GM21360 (cell line): ENCODE measurements at regions not wholly inside any gene's neighbourhood (a gene's known extent, or its start where the extent isn't known, plus 50 kb on each side); places are given as distances from the start of the nearest gene placed in this dataset.

Experiments
- ATAC-seq: cut with Tn5 transposase; IDR thresholded peaks from one replicate; pipeline ENCODE4 v1.9.1; 2021; ENCODE audit warnings: mild to moderate bottlenecking, moderate library complexity; ENCODE audit not compliant: unreplicated experiment

DNA sequence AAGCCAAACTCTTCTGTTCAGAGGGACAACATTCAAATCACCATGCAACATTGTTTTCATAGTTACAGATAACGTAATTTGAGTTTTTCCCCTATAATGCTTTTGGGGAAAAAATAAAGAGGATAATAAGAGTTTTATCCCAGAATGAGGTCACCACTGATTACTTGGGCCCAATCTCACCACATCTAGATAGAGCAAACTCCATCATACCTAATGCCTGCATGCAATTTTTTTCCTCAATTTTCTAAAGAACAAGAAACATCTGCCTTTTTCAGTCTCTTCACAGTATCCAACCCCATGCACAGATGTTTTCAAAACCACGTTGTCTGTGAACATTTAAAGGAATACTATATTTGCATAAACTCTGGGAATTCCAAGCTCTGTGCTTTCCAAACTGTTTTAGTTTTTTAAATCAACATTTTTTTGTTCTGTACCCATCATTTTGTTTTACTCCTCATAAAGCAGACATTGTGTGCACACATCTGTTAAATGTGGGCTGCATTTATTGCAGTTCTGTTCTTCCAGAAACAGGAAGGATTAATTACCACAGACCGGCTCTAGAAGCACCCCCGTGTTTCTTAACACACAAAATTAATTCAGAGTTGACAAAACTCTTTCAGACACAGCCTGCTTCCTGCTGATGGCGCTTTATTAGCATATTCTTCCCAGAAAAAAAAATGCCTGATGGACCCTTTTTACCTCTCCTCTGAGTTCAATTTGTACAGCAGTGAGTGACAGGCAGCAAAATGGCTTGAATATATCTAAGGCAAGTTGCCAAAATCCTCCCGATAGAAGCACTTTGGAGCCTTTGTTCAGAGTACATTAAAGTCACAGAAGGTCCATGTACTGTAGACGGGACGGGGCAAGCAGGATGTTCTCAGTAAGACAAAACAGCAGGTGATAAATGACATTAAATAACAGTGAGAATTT, 1171.9 kb downstream of the EFNB2 start:
- no peak for ATAC-seq

DNA sequence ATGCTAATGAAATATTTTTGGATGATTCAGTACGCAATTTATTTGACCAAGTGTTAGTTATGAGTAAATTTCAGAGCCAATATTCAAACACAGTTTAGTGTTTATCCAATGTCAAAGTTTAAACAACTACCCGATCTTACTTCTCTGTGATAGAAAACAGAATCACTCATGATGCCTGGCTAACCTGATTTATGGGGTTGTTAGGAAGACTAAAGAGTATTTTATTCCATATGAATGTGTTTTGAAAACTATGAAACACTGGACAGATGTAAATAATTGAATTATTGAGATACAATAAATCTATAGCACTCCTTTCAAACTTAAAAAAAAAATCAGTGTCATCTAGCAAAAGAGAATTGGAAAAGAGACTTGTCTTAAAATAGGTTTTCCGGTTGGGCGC, 1181.8 kb downstream of the EFNB2 start:
- ATAC-seq = no peak

DNA sequence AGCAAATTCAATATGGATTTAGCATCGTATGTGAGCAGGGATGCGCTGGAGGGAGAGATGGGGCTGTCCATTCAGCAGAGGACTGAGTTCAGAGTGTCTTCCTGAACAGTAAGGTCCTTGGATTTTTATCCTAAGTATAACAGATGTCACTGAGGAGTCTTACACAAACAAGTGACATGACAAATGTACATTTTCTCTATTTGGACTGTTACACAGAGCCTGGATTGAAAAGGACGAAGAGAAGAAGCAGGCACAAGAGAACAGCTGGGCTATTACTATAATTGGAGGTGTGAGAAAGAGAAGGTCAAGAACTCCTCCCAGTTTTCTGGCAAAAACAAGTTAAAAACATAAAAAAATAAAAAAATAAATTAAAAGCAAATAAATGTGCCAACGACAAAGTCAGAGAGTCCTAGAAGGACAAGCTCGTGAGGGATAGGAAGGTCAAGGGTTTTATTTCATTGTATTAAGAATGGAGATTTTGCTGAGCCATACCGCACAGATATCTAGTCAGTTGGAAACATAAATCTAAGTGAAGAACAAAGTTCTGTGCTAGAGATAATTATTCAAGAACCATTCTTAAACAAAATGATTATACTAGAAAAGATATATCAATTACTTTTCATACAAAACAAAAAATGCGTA, 1186.3 kb downstream of the EFNB2 start:
- ATAC-seq = no peak

DNA sequence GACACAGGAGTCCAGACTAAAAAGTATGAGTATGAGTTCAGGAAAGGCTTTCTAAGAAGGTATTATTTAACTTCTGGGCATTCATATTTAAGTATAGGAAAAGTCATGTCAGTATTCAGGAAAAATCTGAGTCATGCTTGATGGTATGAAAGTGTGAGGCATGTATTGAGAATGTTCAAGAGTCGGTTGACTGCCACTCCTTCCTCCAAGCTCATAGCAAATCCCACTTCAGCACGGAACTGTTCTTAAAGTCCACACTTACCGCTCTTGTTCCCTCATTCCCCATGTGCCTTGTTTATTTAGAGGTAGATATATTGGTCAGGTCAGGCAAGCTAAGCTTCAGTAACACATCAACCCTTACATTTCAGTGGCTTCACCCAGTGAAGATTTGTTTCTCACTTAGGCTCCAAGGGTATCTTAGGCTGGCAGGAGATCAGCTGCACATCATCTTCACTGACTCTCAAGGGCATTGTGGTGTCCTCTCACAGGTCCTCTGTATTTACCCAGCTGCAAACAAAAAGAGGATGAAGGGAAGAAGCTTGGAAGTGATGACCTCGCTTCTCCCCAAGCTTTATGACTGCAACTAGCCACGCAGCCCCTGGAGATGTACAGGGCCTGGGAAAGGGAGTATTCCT, 1189.2 kb downstream of the EFNB2 start:
- no peak for ATAC-seq

DNA sequence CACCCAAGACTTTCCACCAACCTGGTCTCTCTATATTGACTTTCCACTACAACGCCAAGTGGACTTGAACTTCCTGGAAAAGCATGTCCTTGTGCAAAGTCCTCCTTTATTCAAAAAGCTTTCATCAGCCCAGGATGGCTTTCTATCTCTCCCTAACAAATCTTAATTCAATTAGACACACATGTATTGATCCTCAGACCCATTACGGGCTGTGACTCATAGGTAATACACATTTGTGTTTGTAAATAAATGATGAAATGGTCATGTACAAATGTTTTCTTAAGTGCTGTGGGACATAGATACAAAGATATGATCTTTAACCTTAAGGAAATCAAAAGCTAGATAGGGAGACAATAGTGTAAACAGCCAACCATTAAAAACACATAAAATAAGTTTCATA, 1189.7 kb downstream of the EFNB2 start:
- no peak for ATAC-seq

DNA sequence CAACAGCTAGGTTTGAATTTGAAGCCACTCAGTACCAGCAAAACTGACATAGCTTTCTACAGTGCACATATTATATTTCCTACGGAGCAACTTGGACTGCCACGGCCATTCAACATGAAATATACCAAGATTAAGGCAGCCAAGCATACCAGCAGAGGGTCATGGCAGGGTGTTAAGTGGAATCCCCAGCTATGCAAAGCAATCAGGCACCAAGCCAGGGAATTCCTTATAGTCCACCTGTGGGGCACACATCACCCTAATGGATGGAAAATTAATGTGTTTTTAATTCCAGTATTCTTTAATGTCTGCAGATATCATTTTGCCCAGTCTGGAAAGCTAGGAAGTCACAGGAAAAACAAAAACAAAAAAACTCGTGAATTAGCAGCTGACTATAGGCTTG, 1190.3 kb downstream of the EFNB2 start:
- no peak for ATAC-seq

DNA sequence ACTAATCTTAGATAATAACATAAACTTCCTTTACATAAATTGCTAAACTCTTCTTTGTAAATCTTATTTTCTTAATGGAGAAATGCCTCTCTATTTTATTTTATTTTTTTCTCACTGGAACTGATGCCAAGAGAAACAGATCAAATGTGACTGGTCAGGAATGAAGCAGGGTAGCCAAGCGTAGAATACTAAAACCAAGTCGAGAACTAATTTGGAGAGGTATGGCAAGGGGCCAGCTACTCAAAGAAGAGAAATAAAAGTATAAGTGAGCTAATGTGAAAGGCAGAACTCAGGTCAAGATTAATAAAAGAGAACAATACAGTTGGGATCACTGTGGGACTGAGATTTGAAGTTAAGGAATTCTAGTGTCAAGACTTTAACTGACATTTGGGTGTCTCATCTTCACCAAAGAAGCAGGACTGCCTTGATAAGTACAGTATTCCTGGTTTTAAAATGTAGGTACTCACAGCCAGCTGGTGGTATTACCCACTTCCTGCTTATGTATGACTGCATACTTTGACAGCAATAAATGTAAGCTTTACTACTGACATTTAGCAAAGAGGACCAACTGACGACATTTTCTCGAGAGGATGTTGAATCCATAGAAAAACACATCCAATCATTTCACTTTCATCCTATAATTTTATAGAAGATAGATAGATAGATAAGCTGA, 1192.2 kb downstream of the EFNB2 start:
- no peak for ATAC-seq

DNA sequence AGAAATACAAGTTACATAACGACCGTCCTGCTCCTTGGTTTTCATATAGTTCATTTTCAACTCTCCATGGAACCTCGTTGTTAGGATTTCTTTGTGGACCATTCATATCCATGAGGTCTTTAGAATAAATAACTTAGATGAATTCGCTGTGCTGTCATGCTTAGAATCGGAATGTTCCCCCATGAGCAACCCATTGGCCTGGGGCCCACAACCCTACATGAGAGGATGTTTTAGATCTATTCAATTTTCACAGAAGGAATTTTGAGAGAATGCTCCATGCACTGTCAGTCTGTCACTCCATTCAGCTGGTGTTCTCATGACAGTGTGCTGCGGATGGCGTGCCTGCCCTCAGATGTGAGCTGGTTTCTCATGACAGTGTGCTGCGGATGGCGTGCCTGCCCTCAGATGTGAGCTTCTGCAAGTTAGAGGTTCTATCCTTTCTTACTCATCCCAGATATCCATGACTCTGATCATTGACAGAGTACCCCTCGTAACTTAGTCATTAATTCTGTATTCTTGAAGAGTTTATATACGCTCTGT, 1193.1 kb downstream of the EFNB2 start:
- ATAC-seq = no peak

DNA sequence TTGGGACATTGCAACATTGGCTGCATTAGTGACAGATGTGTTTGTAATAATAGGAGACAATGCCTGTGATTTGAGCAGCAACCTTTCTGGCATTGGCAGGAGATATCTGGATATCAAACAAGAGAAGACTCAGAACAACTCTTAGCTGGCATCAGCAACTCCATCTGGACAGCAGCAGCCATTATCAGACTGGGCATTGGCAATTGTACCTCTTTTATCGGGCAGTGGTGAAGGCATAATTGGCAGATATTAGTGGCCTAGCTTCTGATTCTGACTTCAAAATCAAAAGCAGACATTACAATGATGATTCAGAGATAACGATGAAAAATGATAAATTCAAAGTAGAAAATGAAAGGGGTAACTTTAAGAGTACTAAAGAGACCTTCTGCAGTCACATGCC, 1193.7 kb downstream of the EFNB2 start:
- no peak for ATAC-seq

DNA sequence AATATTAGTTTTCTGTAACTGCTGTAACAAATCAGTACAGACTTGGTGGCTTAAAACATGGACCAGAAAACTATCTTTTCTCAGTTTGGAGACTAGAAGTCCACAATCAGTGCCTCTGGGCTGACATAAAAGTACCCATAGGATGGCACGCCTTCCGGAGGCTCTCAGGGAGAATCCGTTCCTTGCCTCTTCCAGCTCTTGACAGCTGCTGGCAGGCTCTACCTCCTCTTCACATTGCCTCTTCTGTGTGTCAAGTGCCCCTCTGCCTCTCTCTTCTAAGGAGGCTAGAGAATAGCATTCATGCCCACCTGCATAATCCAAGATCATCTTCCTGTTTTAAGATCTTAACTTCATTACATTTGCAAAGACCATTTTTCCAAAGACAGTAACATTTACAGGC, 1194.2 kb downstream of the EFNB2 start:
- ATAC-seq = no peak

DNA sequence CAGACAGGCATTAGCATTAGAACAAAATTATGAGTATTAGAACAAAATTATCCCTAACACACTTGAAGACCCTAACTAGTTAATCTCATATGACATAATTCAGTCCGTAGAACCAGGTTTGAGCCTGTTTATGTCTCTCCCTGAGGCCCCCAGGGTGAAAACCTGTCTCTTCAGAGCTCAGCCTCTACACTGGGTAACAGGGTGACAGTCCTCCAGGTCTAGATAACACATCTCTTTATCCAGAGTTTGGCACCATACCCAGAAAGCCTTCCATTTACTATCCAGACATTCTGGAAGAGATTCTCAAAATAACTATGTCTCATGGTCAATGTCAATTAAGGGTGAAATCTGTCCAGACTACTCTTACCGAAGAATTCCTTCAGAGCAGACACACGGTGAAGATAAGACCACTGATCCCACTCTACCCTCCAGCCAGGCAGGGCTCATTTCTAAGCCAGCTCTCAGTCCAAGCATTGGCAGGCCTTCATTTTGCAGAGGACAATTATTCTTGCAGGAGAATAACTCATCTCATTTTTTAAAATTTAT, 1195.3 kb downstream of the EFNB2 start:
- no peak for ATAC-seq

DNA sequence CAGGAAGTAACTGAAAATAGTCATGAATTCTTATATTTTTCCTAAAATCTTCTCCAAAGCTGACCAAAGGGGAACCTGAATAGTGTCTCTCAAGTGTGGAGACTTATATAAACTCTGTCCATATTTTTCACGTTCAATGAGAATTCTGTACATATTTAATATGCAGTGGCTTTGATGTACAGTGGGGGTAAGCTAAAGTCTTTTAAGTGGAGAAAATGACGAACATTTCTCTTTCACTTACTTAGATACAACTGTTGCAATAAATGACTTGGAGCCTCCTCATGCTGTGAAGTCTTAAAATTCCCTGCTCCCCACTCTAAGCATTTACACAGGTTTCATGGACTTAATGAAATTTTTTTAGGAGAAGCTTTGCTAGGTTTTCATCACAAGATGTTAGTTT, 1196.7 kb downstream of the EFNB2 start:
- no peak for ATAC-seq

DNA sequence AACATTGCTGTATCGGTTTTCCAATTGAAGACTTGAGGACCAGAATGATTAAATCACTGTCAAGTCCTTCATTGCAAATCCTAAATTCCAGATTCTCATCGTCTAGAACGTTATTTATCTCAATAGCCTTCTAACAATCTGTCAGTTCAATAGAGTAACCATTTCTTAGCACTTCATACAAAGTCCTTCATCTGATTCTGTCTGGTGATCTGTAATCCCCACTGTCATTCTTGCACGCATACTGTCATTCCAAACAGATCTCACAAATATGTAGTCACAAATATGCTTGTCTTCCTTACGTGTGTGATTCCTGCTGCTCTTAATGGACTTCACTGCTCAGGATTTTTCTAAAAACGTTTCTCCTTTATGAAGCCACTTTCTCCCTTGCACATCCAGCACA, 1197.5 kb downstream of the EFNB2 start:
- ATAC-seq = no peak

DNA sequence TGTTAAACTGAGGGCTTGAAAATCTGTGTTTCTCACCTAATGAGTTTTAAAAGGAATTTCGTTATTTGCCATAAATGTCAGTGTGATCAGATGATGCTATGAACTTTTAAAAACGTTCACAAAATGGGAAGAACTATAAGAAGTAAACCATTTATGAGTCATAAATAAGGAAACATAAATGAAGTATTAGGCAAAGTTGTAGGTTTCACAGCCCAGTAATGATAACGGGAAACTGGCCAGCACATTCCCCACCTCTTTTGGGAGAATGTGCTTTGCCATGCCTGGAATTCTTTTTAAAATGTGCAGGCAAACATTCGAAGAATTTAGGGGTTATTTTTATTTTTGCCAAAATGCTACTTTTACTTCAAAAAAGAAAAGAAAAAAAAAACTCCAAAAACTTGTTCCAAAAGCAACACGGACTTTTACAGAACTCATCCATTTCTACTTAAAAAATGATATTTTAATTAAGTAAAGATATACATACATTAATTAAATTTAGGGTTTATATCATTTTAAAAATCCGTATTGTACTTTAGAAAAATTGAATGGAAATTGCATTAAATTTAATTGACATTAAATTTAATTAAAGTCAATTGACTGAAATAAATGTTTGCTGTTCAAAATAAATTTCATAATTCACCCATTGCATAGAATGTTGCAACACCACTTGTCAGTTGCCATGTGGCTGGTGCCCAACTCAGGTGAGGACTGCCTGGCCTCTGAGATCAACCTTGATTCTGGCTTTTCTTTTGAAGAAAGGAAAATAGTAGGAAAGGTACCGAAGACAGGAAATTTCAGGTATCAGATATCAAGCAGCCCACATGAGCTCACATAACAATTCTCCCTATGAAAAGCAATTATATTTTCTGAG, 1198.5 kb downstream of the EFNB2 start:
- ATAC-seq = no peak

DNA sequence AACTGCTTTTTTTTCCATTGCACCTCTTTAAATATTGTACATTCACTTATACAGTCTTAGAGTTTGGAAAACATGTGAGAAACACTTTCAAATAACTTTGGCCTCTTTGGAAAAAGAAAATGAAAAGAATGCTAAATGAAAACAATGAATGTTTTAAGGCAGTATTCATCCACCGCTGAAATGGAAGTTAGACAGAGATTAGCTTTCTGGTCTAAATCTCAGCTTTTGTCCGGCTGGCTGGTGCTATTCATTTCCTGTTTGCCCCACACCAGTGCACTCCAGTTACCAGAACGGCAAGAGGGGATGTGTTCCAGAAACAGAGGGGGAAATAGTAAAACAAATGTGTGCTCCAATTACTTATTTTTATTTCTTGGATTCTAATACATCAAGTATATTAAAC, 1201.3 kb downstream of the EFNB2 start:
- no peak for ATAC-seq

DNA sequence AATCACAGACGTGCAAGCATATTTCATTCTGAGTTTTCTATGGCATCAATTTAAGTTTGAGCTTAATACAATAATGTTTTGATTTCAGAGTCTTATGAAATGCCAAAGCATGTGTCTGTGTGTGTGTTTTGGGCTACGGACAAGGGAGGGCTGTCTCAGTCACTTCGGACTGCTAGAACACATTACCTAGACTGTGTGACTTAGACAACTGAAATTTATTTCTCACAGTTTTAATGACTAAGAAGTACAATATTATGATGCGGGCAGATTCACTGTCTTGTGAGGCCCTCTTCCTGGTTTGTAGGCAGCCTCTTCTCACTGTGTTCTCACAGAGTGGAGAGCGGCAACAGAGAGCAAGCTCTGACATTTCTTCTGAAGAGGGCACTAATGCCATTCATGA, 1202.0 kb downstream of the EFNB2 start:
- no peak for ATAC-seq

DNA sequence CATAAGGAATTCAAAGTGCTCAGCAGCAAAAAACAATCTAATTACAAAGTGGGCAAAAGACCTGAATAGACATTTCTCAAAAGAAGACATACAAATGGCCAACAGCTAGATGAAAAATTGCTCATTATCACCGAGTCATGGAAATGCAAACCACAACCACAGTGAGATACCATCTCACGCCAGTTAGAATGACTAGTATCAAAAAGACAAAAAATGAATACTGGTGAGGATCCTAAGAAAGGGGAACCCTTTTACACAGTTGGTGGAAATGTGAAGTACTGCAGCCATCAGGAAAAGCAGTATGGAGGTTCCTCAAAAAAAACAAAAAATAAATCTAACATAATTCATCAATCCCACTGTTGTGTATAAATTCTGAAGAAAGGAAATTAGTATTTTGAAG, 1206.1 kb downstream of the EFNB2 start:
- no peak for ATAC-seq

DNA sequence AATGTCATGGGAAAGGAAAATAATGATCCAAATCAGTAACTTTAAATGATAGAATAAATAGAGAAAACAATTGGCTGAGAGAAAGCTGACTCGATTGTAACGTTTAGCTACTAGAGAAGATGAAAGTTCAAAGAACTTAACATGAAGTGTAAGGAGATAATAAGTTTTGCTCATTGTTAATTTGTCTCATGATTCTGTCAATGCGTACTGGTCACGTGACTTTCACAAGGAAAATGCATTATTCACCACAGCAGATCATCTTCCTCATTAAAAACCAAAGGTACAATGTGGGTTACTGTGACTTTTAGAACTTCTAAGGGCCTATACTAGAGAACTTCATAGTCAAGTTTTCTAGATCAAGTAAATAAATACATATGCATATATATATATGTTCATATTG, 1207.2 kb downstream of the EFNB2 start:
- ATAC-seq = no peak

DNA sequence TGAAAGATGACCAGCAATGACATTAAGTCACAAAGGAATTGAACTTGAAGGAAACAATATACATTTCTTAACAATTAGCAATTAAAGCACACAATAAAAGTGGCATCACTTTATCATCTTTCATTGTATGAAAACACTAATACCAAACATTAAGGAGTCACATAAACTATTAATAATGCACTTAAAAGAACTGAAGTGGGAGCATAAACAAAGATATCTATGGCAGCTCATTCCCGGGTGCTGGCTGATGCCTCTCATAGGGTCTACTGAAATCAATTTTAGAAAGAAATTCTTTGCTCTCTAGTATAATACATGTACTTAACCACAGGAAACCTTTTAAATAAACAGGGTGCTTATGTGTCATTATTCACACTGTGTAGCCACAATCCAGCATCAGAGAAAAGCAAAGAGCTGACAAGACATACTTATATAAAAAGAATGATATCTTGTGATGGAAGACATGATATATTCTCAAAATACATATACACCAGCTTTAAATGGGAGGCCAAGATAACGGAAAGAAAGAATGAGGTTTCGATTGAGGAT, 1207.8 kb downstream of the EFNB2 start:
- ATAC-seq = no peak

DNA sequence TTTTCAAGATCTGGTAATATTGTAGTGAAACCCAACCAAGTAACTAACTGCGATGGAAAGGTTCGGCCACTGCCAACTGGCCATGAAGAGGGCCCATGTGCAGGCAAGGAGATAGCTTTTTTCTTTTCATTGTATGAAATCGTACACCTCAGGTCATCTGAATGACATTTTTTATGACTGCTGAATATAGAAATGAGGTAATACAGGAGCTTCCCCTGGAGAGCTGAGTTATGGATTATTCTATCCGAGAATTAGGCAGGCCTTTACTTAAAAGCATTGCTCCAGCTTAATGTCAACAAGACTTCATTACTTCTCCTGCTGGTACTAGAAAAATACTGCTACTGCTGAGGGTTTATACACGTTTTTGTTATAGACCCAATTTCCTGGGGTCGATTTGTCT, 1215.6 kb downstream of the EFNB2 start:
- no peak for ATAC-seq
